ENCODE measurements at regions not wholly inside any gene's neighbourhood (a gene's known extent, or its start where the extent isn't known, plus 50 kb on each side); places are given as distances from the start of the nearest gene placed in this dataset.

GRCh38 chr1:58914925-58915324 lies 131.1 kb upstream of the JUN start:
- no peak for DNase-seq

GRCh38 chr1:58917436-58917835 lies 133.6 kb upstream of the JUN start:
- DNase-seq, result no peak

GRCh38 chr1:58919226-58919958 lies 135.5 kb upstream of the JUN start:
- no peak for DNase-seq

GRCh38 chr1:58919959-58920321 lies 136.1 kb upstream of the JUN start:
- peak; percentile 94 for DNase-seq

- DNase-seq, result no peak
Observed at GRCh38 chr1:58921342-58921741, 137.5 kb upstream of the JUN start.

- DNase-seq, result no peak
Observed at GRCh38 chr1:58921751-58922150, 137.9 kb upstream of the JUN start.

GRCh38 chr1:58922302-58923089 lies 138.6 kb upstream of the JUN start:
- no peak for DNase-seq

- no peak for DNase-seq
Observed at GRCh38 chr1:58923090-58923470, 139.2 kb upstream of the JUN start.

GRCh38 chr1:58924016-58924565 lies 140.2 kb upstream of the JUN start:
- DNase-seq, result no peak

- no peak for DNase-seq
Observed at GRCh38 chr1:58924821-58925220, 141.0 kb upstream of the JUN start.

GRCh38 chr1:58925247-58925646 lies 141.4 kb upstream of the JUN start:
- DNase-seq, result no peak

- DNase-seq, result peak; percentile 32
Observed at GRCh38 chr1:58926152-58926551, 142.3 kb upstream of the JUN start.

GRCh38 chr1:58927041-58927721 lies 143.3 kb upstream of the JUN start:
- DNase-seq, result peak; percentile 74

- no peak for DNase-seq
Observed at GRCh38 chr1:58927722-58928085, 143.9 kb upstream of the JUN start.

GRCh38 chr1:58928514-58928913 lies 144.7 kb upstream of the JUN start:
- DNase-seq, result no peak

- DNase-seq, result no peak
Observed at GRCh38 chr1:58929671-58930325, 146.0 kb upstream of the JUN start.

- no peak for DNase-seq
Observed at GRCh38 chr1:58931024-58931423, 147.2 kb upstream of the JUN start.

GRCh38 chr1:58931756-58932155 lies 147.9 kb upstream of the JUN start:
- DNase-seq, result no peak

- DNase-seq, result peak; percentile 36
Observed at GRCh38 chr1:58932859-58933598, 149.2 kb upstream of the JUN start.

GRCh38 chr1:58933599-58933926 lies 149.7 kb upstream of the JUN start:
- DNase-seq, result peak; percentile 16

GRCh38 chr1:58934706-58935105 lies 150.9 kb upstream of the JUN start:
- no peak for DNase-seq

- no peak for DNase-seq
Observed at GRCh38 chr1:58936973-58937372, 153.1 kb upstream of the JUN start.

GRCh38 chr1:58939146-58939545 lies 155.3 kb upstream of the JUN start:
- no peak for DNase-seq
